ENCODE measurements at regions not wholly inside any gene's neighbourhood (a gene's known extent, or its start where the extent isn't known, plus 50 kb on each side); places are given as distances from the start of the nearest gene placed in this dataset.

- TF ChIP-seq CTCF (IDR thresholded peaks at IDR 0.05) (no peak), POLR2A (IDR thresholded peaks at IDR 0.05) (no peak)
Measured at GRCh38 chr12:118751355-118751754, 230.0 kb upstream of the SRRM4 start.
